ACC112 (cell line): ENCODE measurements at regions not wholly inside any gene's neighbourhood (a gene's known extent, or its start where the extent isn't known, plus 50 kb on each side); places are given as distances from the start of the nearest gene placed in this dataset.
"Not testable (repeated sequence)": the region's sequence is repeated elsewhere in the genome, so short reads cannot be mapped to it uniquely, and the experiment has no call there.

Source experiments
- H2AFZ ChIP-seq: fragments of 200-600 bp; sonication (generic); one replicate; pipeline ENCODE4 v1.6.0; 2017; ENCODE audit warnings: antibody characterized with exemption, low read length; ENCODE audit not compliant: unreplicated experiment
- H3K27ac ChIP-seq: fragments of 200-600 bp; sonication (generic); 2 replicates; pipeline ENCODE4 v1.5.1; 2014; ENCODE audit warnings: low read depth, mild to moderate bottlenecking, antibody characterized with exemption, low read length, moderate library complexity
- H3K27me3 ChIP-seq: fragments of 200-600 bp; sonication (generic); 2 replicates; pipeline ENCODE4 v1.6.1; 2014; ENCODE audit warnings: mild to moderate bottlenecking, antibody characterized with exemption, low read length, moderate library complexity, mixed read lengths; ENCODE audit not compliant: insufficient read depth
- H3K36me3 ChIP-seq: fragments of 200-600 bp; sonication (generic); 2 replicates; pipeline ENCODE4 v1.6.1; 2016; ENCODE audit warnings: mild to moderate bottlenecking, antibody characterized with exemption, low read length, moderate library complexity, mixed read lengths; ENCODE audit not compliant: insufficient read depth
- H3K4me1 ChIP-seq: fragments of 200-600 bp; sonication (generic); one replicate; pipeline ENCODE4 v1.6.1; 2016; ENCODE audit warnings: low read length, mixed read lengths; ENCODE audit not compliant: insufficient read depth, unreplicated experiment, control insufficient read depth
- H3K4me3 ChIP-seq: fragments of 200-600 bp; sonication (generic); 2 replicates; pipeline ENCODE4 v1.5.1; 2014; ENCODE audit warnings: mild to moderate bottlenecking, low read depth, low read length
- H3K79me2 ChIP-seq: fragments of 200-600 bp; sonication (generic); one replicate; pipeline ENCODE4 v1.6.0; 2016; ENCODE audit warnings: low read length; ENCODE audit not compliant: control insufficient read depth, unreplicated experiment, insufficient read depth

DNA sequence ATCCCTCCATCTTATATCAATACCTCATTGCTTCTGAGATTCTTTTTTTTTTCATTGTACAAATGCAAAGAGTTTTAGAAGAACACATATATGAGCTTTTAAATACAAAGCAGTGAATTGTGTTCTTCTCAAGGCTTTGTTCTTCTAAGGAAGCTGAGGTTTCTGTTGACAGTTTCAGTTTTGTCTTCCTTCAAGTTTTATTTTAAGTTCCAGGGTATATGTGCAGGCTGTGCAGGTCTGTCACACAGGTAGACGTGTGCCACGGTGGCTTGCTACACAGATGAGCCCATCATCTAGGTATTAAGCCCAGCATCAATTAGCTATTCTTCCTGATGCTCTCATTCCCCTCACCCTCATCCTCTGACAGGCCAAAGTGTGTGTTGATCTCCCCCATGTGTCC, 201.2 kb upstream of the DIPK2B start:
- no peaks in the 10 kb centered on the region for H3K36me3 ChIP-seq
- H3K4me3 ChIP-seq = no peak overlapping the region
- no peak overlapping the region for H2AFZ ChIP-seq
- H3K27ac ChIP-seq = no peak overlapping the region
- H3K79me2 ChIP-seq = no peaks in the 10 kb centered on the region
- H3K4me1 ChIP-seq = no peaks in the 10 kb centered on the region
- H3K27me3 ChIP-seq = no peaks in the 10 kb centered on the region

DNA sequence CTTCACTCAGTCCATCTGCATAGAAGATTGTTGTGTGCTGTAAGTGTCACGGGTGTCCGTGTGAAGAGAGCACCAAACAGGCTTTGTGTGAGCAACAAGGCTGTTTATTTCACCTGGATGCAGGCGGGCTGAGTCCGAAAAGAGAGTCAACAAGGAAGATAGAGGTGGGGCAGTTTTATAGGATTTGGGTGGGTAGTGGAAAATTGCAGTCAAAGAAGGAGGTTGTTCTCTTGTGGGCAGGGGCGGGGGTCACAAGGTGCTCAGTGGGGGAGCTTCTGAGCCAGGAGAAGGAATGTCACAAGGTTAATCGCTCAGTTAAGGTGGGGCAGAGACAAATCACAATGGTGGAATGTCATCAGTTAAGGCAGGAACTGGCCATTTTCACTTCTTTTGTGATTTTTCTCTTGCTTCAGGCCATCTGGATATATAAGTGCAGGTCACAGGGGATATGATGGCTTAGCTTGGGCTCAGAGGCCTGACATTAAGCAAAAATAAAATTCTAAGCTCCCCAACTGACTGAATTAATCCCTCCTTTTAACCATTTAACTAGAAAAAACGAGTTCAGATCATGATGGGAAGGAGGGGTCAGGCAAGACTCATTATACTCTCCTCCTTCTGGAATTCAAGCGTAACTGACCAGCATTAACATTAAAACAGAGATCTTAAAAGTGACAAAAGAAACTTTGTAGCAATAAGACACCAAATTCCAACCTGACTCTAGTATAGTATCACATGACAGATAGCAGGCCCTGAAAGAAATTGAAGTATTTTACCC, 200.5 kb upstream of the DIPK2B start:
- H2AFZ ChIP-seq, H3K79me2 ChIP-seq, H3K27me3 ChIP-seq, H3K27ac ChIP-seq, H3K4me3 ChIP-seq, H3K4me1 ChIP-seq, H3K36me3 ChIP-seq: not testable (repeated sequence)

DNA sequence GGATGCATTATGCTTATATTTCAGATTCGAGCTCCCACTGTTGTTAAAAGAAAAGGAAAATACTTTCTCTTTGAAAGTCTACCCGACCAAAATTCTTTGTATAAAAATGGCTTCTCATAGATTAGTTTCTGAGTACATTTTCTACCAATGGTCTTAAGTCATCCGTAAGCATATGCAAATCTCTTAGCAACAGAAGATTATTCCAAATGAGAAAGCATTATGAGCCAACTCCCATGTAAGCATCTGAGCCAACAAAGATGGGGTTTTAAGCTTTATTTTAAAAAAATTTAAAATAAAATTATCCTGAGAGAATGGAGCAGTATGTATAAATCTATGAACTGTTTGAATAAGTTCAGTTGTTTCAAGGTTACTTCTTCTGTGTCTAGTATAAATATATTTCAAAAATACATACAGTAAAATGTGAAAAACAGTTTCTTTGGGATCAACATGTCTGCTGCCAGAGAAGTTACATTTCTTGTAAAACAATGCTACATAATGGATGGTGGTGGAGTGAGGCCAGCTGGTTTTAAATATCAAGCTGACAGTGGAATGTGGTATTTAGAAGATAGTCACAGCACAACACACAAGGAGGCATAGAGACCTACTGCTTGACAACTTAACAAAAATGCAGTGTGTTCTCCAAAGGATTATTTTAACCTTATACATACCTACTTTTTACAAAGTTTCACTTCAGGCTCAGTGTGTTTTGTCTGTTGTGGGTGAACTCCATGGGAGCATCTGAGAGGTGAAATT, 199.5 kb upstream of the DIPK2B start:
- Histone ChIP-seq H3K36me3 (no peaks in the 10 kb centered on the region), H3K4me3 (no peak overlapping the region), H3K27me3 (no peaks in the 10 kb centered on the region), H3K4me1 (no peaks in the 10 kb centered on the region), H3K79me2 (no peaks in the 10 kb centered on the region), H3K27ac (no peak overlapping the region), H2AFZ (peak overlapping the region; percentile 33)

DNA sequence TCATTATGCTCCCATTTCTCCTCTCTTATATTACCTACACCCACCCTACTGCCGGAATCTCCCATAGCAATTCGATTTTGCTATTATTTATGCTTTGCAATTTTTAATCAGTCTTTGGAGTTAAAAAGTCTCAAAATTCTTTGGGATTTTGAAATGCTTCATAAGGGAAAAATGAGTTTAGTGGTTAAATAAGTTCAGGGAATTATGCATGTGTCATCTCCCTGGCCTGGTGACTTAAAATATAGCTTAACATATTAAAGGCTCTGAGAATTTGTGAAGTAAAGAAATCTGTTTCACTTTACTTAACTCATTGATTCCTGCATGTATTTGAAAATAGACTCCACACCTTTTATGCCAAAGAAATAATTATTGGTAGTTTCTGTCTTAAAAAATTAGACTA, 185.1 kb upstream of the DIPK2B start:
- Histone ChIP-seq H3K27me3 (no peaks in the 10 kb centered on the region), H3K36me3 (no peaks in the 10 kb centered on the region), H3K27ac (no peak overlapping the region), H3K79me2 (no peaks in the 10 kb centered on the region), H3K4me1 (no peaks in the 10 kb centered on the region), H3K4me3 (no peak overlapping the region), H2AFZ (no peak overlapping the region)

DNA sequence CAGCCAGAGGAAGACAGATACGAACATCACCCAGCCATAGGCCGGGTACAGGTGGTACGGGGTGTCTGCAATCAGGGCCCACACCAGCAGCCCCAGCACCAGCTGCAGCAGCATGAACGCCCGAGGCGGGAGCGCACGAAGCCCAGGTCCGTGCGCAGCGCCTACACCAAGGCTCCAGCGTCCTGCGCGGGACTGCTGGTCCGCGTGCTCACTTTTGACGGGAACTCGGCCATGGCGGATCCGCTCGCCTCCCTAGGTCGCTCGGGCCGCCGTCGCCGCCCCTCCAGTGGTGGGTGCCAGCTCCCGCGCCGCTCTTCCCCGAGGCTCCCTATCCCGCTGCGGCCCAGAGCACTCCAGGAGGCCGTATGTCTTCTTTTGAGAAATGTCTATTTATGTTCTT, 181.2 kb upstream of the DIPK2B start:
- Histone ChIP-seq H3K27ac (no peak overlapping the region), H3K36me3 (no peaks in the 10 kb centered on the region), H3K79me2 (no peaks in the 10 kb centered on the region), H3K27me3 (no peaks in the 10 kb centered on the region), H3K4me3 (no peak overlapping the region), H2AFZ (no peak overlapping the region), H3K4me1 (no peaks in the 10 kb centered on the region)

DNA sequence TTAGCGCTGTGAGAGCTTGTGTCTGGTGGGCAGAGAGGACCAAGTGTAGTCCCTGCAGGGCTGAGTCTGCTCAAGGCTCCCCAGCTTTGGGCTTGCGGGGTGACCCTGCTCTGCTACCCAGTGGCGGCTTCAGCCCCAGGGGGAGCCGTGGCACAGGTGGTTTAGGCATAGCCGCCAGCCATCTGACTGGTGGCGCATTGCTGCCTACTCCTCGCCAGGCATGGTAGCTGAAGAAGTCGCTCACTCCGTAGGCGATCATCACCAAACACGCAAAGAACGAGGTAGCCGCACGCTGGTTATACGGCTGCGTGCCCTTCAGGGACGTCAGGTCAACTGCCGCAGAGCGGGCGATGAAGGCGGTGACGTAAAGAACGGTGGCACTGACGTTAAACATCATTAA, 180.7 kb upstream of the DIPK2B start:
- H3K27me3 ChIP-seq = no peaks in the 10 kb centered on the region
- H3K36me3 ChIP-seq = no peaks in the 10 kb centered on the region
- no peaks in the 10 kb centered on the region for H3K79me2 ChIP-seq
- H3K4me3 ChIP-seq = no peak overlapping the region
- H3K4me1 ChIP-seq = no peaks in the 10 kb centered on the region
- no peak overlapping the region for H3K27ac ChIP-seq
- H2AFZ ChIP-seq = no peak overlapping the region

DNA sequence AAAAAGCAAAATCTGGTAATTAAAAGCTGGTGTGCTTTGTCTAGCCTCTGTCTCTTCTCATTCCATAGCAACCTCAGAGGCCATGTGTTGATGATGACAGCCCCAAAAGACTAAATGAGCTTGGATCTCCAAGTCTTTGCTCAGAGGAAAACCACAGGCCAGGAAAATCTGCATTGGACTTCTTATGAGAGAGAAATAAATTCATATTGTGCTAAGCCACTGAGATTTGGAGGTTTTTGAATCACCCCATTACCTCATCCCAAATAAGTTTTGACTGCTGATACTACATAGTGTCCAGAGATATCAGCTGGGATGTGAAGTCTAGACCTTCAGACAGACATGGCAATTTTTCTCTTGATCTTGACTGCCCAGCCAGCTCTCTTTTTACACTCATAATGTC, 178.6 kb upstream of the DIPK2B start:
- H3K27me3 ChIP-seq = no peaks in the 10 kb centered on the region
- H3K4me1 ChIP-seq = no peaks in the 10 kb centered on the region
- no peaks in the 10 kb centered on the region for H3K36me3 ChIP-seq
- no peak overlapping the region for H2AFZ ChIP-seq
- H3K4me3 ChIP-seq = no peak overlapping the region
- H3K27ac ChIP-seq = no peak overlapping the region
- H3K79me2 ChIP-seq = no peaks in the 10 kb centered on the region

DNA sequence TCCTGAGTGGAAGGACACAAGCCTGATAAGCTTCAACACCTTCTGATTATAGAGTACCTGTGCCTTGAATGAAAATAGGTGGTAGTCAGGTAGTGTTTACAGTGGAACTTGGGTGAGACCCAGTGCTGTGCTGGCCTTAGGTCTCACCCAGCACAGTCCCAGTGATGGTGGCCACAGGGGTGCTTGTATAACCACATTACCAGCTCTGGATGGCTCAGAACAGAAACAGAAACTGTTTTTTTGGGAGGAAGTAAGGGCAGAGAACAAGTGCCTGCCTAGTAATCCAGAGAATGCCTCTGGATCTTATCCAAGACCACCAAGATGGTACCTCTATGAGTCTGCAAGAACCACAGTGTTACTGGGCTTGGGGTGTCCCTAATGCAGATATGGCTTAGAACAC, 171.5 kb upstream of the DIPK2B start:
- Histone ChIP-seq H2AFZ (no peak overlapping the region), H3K4me1 (no peaks in the 10 kb centered on the region), H3K27ac (no peak overlapping the region), H3K4me3 (no peak overlapping the region), H3K79me2 (no peaks in the 10 kb centered on the region), H3K36me3 (no peaks in the 10 kb centered on the region), H3K27me3 (no peaks in the 10 kb centered on the region)

DNA sequence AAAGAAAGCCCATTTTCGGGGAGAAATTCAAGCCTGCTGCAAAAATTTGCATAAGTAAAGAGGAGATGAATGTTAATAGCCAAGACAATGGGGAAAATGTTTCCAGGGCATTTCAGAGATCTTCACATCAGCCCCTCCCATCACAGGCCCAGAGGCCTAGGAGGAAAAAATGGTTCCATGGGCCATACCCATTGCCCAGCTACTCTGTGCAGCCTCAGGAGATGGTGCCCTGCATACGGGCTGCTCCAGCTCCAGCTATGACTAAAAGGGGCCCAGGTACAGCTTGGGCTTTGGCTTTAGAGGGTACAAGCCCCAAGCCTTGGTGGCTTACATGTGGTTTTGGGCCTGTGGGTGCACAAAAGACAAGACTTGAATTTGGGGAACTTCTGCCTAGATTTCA, 168.0 kb upstream of the DIPK2B start:
- H3K79me2 ChIP-seq = no peaks in the 10 kb centered on the region
- no peaks in the 10 kb centered on the region for H3K27me3 ChIP-seq
- H3K4me3 ChIP-seq = no peak overlapping the region
- H2AFZ ChIP-seq = no peak overlapping the region
- no peaks in the 10 kb centered on the region for H3K36me3 ChIP-seq
- no peaks in the 10 kb centered on the region for H3K4me1 ChIP-seq
- H3K27ac ChIP-seq = no peak overlapping the region

DNA sequence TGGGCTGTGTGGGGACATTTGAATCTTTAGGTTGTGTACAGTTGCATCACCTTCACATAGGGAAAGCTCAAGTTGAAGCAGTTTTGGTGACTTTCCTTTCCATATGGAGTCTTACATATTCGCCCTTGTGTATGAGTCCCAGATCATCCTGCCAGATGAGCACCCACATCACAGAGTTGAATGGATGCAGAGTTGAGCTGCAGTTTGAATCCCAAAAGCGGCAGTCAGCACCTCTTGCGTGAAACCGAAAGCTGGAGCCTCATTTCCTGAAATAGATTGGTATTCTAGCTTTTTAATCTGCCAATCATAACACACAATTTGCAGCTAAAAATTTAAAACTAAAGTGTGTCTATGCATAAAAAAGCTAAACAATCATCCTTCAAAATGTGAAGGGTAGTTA, 162.9 kb upstream of the DIPK2B start:
- no peak overlapping the region for H2AFZ ChIP-seq
- no peaks in the 10 kb centered on the region for H3K36me3 ChIP-seq
- no peaks in the 10 kb centered on the region for H3K27me3 ChIP-seq
- H3K4me3 ChIP-seq = no peak overlapping the region
- H3K27ac ChIP-seq = no peak overlapping the region
- no peaks in the 10 kb centered on the region for H3K4me1 ChIP-seq
- H3K79me2 ChIP-seq = no peaks in the 10 kb centered on the region

DNA sequence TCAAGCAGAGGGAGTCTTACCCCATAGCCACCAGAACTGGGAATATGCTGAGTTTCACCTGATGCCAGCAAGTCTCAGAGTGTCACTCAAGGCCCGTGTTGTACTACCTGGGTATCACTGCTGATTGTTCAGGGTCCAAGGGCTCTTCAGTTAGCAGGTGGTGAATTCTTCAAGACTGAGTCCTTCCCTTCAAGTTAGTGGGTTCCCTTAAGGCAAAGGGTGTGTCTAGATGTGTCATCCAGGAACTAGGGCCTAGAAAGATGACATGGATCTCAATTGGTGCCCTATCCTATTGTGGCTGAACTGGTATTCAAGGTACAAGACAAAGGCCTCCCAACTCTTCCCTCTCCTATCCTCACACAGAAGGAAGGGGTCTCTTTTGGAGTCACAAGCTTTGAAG, 159.9 kb upstream of the DIPK2B start:
- Histone ChIP-seq H2AFZ (no peak overlapping the region), H3K27ac (no peak overlapping the region), H3K4me3 (no peak overlapping the region), H3K27me3 (no peaks in the 10 kb centered on the region), H3K79me2 (no peaks in the 10 kb centered on the region), H3K36me3 (no peaks in the 10 kb centered on the region), H3K4me1 (no peaks in the 10 kb centered on the region)
